H1 (cell line): ENCODE measurements at regions not wholly inside any gene's neighbourhood (a gene's known extent, or its start where the extent isn't known, plus 50 kb on each side); places are given as distances from the start of the nearest gene placed in this dataset.

Source experiments
- CHD2 ChIP-seq: IDR thresholded peaks from 2 replicates; pipeline ENCODE4 v1.6.1; 2012; ENCODE audit warnings: low read length, improper control_type of control experiment
- CTCF ChIP-seq, 3 experiments: IDR thresholded peaks; 1 replicate in 2 of 3; 2 replicates in 1 of 3; pipeline versions ENCODE4 v1.5.1 to v1.6.1; 2011; ENCODE audit warnings: low read length in 3 of 3, mild to moderate bottlenecking in 3 of 3, inconsistent platforms in 2 of 3, low read depth in 1 of 3, moderate library complexity in 1 of 3; ENCODE audit not compliant: insufficient read depth in 1 of 3; ENCODE audit errors: control extremely low read depth in 1 of 3
- EZH2 ChIP-seq: fragments of 200-600 bp; sonication (generic); IDR thresholded peaks from 2 replicates; pipeline ENCODE4 v1.7.1; 2012; ENCODE audit warnings: low read depth, mild to moderate bottlenecking, moderate library complexity, low read length, inconsistent platforms; ENCODE audit not compliant: severe bottlenecking
- JUN ChIP-seq: IDR thresholded peaks from 2 replicates; pipeline ENCODE4 v1.6.1; 2011; ENCODE audit warnings: low read depth, mild to moderate bottlenecking, improper control_type of control experiment, low read length
- PHF8 ChIP-seq: fragments of 200-600 bp; sonication (generic); conservative IDR thresholded peaks from 2 replicates; pipeline ENCODE4 v1.7.1; 2012; ENCODE audit warnings: low read depth, mild to moderate bottlenecking, inconsistent platforms, low read length, moderate library complexity
- POLR2A ChIP-seq, 2 experiments: IDR thresholded peaks; 1 replicate in 1 of 2; 2 replicates in 1 of 2; pipeline ENCODE4 v1.6.1; 2011; ENCODE audit warnings: low read depth in 2 of 2, low read length in 2 of 2, mild to moderate bottlenecking in 2 of 2; ENCODE audit errors: control extremely low read depth in 1 of 2
- POLR2AphosphoS5 ChIP-seq: IDR thresholded peaks from 2 replicates; pipeline ENCODE4 v1.6.1; 2011; ENCODE audit warnings: low read depth, low read length
- RFX5 ChIP-seq: IDR thresholded peaks from 2 replicates; pipeline ENCODE4 v1.6.1; 2011; ENCODE audit warnings: low read depth, low read length, improper control_type of control experiment, borderline replicate concordance
- SRF ChIP-seq: IDR thresholded peaks from 2 replicates; pipeline ENCODE4 v1.6.1; 2011; ENCODE audit warnings: mild to moderate bottlenecking, low read depth, low read length, moderate library complexity
- TAF7 ChIP-seq: optimal IDR thresholded peaks from 2 replicates; pipeline ENCODE3; 2011; ENCODE audit warnings: low read depth, mild to moderate bottlenecking, inconsistent platforms, low read length, moderate library complexity, borderline replicate concordance

- TF ChIP-seq TAF7 (no peak), SRF (no peak), CHD2 (no peak), CTCF (IDR thresholded peaks at IDR 0.05; ENCODE audit: control extremely low read depth in 1 of 3, insufficient read depth in 1 of 3, low read depth in 1 of 3, low read length in 3 of 3) (no peak), EZH2 (no peak), PHF8 (no peak), POLR2AphosphoS5 (no peak), POLR2A (IDR thresholded peaks at IDR 0.05; ENCODE audit: control extremely low read depth in 1 of 2, low read depth in 2 of 2, low read length in 2 of 2) (no peak), RFX5 (no peak), JUN (no peak)
Measured at GRCh38 chr9:88235615-88236014, 97.3 kb upstream of the SPATA31C2 start.
